Prostate gland (tissue), 2 donors: ENCODE measurements at regions not wholly inside any gene's neighbourhood (a gene's known extent, or its start where the extent isn't known, plus 50 kb on each side); places are given as distances from the start of the nearest gene placed in this dataset.

Experiments
- POLR2A ChIP-seq: fragments of 450-650 bp; IDR thresholded peaks from one replicate; pipeline ENCODE4 v1.6.1; 2016; ENCODE audit warnings: antibody characterized with exemption, mild to moderate bottlenecking
- POLR2AphosphoS5 ChIP-seq: sonication (generic); formaldehyde crosslinking; IDR thresholded peaks from one replicate; pipeline ENCODE4 v1.6.1; 2017; ENCODE audit warnings: antibody characterized with exemption
- TF ChIP-seq, protein P1 (sequence below), 4 experiments: fragments of 200-600 bp in 2 of 4; fragments of 450-650 bp in 2 of 4; sonication (generic) in 2 of 4; IDR thresholded peaks; 1 replicate in 3 of 4; 2 replicates in 1 of 4; pipeline ENCODE4 v1.5.1; 2016 to 2019; ENCODE audit warnings: antibody characterized with exemption in 4 of 4, mild to moderate bottlenecking in 2 of 4, moderate library complexity in 2 of 4

DNA sequence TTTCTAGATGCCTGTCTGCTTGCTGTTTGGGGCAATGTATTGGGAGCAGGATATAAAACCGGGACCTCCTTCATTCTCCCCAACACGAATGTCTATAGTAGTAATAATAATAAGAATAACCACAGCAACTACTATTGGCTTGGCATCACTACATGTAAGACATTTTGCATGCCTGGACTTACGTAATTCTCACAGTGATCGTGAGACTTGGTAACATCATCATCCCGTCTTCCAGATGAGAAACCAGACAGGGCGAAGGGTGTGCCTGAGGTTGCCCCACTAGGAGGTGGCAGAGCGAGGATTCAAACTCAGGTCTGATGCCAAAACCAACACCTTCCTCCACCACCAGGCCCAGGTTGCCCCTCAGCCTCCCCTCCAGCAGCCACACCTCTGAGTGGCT, 185.1 kb downstream of the RGS3 start:
- no peak for TF ChIP-seq POLR2A
- TF ChIP-seq, protein P1, sequence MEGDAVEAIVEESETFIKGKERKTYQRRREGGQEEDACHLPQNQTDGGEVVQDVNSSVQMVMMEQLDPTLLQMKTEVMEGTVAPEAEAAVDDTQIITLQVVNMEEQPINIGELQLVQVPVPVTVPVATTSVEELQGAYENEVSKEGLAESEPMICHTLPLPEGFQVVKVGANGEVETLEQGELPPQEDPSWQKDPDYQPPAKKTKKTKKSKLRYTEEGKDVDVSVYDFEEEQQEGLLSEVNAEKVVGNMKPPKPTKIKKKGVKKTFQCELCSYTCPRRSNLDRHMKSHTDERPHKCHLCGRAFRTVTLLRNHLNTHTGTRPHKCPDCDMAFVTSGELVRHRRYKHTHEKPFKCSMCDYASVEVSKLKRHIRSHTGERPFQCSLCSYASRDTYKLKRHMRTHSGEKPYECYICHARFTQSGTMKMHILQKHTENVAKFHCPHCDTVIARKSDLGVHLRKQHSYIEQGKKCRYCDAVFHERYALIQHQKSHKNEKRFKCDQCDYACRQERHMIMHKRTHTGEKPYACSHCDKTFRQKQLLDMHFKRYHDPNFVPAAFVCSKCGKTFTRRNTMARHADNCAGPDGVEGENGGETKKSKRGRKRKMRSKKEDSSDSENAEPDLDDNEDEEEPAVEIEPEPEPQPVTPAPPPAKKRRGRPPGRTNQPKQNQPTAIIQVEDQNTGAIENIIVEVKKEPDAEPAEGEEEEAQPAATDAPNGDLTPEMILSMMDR (IDR thresholded peaks at IDR 0.05) = no peak
- TF ChIP-seq POLR2AphosphoS5 = no peak
